ENCODE measurements at regions not wholly inside any gene's neighbourhood (a gene's known extent, or its start where the extent isn't known, plus 50 kb on each side); places are given as distances from the start of the nearest gene placed in this dataset.

DNA sequence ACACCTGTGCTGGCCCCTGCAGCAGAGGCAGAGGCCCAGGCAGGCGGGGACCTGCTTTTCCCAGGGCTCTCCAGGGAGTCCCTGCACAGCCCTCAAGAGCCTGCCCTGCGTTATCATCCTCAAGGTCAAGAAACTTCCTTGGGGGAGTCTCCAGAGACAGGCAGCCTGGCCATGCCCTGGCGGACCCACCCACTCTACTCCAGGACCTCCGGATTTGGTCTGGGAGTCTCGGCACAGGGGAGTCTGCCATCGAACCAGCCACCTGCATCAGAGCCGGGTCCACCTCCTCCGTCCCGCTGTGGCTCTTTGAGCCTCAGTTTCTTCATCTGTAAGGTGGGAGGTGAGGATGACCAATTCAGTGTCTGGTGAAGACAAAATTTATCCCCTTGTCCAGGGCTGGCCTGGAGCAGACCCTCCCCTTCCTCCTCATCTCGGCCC is 75.3 kb upstream of the TNRC6C start:
- no peak overlapping the region for H3K4me3 ChIP-seq (ENCODE audit: low read depth, low read length)

DNA sequence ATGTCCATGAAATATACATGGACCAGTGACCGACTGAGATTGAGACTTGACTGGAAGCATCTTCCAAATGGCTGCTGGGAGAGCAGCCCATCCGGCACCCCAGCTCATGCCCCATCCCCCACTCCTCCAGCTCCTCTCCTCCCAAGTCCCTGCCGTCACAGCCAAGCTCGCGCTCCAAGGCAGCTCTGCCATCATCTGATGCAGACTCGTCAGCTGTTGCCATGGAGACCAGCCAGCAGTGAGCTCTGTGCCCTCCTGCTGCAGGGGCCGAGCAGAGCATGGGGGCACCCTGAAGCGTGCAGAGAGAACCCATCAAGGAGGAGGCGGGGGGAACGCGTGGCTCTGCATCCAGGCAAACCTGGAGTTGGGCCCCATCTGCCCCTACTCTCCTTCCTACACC is 74.5 kb upstream of the TNRC6C start:
- H3K4me3 ChIP-seq (ENCODE audit: low read depth, low read length): no peak overlapping the region

DNA sequence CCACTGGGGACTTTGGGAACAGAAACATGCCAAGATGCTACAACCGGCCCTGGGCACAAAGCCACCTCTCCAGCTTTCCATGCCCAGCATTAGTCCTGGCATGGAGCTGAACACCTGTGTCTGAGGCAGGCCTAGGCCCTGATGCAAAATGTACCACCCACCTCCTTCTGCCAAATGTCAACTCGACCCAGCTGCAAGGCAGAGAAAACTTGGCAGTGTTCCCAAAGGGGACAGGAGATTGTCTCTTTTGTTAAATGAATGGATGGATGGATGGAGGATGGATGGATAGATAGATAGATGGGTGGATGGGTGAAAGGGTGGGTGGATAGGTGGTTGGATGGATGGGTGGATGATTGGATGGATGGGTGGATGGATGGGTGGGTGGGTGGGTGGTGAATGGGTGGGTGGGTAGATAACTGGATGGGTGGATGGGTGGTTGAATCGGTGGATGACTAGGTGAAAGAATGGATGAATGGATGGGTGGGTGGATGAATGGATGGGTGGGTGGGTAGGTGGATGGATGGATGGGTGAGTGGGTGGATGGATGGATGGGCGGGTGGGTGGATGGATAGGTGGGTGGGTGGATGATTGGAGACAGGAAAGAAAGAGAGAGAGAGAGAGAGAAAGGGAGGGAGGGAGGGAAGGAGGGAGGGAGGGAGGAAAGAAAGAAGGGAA is 73.4 kb upstream of the TNRC6C start:
- no peak overlapping the region for H3K4me3 ChIP-seq (ENCODE audit: low read depth, low read length)

DNA sequence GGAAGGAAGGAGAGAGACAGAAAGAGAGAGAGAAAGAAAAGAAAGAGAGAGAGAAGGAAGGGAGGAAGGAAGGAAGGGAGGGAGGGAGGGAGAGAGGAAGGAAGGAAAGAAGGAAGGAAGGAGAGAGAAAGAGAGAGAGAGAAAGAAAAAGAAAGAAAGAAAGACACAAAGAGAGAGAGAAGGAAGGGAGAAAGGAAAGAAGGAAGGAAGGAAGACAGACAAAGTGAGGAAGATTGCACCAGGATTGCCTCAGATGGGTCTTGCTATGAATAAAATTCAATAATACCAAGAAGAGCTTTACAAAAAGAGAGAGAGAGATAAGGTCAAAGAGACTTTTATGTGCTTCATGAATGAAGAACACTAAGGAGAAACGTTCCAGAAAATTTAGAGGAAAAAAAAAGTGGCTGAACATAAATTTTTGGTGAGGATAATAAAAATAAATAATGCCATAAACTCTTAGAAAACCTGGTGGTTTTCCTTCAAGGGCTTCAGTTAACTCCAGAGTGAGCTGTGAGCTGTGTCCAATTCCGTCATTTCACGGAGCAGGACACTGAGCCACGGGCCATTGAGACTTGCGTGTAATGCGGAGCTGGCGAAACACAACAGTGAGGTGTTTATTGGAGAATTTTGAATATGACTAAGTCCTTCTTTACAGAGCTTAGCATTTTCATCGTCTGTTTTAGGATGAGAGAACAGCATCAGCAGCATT is 72.7 kb upstream of the TNRC6C start:
- H3K4me3 ChIP-seq (ENCODE audit: low read depth, low read length): no peak overlapping the region

DNA sequence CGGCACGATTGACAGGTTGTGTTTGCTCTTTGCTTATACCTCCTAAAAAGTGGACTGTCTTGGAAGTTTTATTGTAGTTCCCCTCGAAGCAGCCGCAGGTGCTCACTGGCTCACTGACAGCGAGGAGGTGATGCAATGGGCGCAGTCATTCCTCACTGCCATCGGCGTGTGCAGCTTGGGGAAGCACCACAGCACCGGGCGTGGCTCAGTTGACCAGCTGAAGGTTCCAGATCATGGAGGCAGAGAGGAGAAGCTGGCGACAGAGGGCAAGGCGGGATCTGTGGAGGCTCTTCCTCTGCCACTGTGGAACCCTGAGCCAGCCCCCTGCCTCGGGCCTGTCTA is 72.1 kb upstream of the TNRC6C start:
- H3K4me3 ChIP-seq (ENCODE audit: low read depth, low read length): no peak overlapping the region

DNA sequence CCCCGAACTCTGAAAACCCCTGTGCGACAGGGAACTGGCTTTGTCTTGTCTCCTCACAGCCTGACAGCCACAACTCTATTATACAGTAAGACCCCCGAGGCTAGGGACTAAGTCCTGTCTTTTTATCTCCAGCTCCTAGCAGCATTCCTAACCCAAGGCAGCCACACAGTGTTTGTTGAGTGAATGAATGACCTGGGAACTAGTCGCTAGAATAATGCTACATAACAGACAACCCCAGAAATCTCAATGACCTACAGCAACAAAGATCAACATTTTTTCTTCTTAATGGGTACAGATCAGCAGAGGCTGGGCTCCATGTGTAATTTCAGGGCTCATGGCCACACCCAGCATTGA is 71.4 kb upstream of the TNRC6C start:
- H3K4me3 ChIP-seq (ENCODE audit: low read depth, low read length): no peak overlapping the region

DNA sequence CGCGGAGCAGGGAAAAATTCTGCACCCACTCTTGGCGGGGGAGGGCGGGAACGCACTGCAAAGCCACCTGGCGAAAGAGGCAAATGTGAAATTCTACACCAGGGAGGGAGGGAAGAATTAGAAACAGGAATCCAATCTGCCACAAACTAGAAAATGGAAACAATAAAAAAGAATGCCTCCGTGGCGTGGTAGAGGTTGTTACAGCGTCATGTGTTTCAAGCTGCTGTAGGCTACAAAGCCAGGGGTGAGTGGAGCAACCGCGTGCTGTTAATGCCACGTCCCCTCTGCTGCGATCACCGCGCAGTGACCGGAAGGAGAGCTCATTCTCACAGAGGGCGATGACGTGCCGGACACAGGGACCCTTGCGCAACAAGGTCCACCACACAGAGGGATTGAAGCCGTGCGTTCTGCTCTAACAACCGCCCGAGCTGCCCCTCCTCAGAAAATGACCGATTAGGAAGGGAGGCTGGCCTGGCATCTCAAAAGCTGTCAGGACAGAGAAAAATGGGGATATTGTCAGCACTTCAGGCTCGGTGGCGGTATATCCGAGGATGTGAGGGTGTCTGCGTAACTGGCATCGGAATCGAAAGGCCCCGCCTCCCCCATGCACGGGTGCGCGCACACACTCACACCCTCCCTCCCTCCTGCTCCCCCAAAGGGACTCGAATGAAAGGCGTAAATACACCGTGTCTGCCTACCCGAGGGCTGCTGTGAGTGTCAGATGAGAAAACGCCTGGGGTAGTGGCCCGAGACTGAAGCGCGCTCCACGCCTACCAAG is 70.8 kb upstream of the TNRC6C start:
- H3K4me3 ChIP-seq (ENCODE audit: low read depth, low read length): peak overlapping the region; percentile 27

DNA sequence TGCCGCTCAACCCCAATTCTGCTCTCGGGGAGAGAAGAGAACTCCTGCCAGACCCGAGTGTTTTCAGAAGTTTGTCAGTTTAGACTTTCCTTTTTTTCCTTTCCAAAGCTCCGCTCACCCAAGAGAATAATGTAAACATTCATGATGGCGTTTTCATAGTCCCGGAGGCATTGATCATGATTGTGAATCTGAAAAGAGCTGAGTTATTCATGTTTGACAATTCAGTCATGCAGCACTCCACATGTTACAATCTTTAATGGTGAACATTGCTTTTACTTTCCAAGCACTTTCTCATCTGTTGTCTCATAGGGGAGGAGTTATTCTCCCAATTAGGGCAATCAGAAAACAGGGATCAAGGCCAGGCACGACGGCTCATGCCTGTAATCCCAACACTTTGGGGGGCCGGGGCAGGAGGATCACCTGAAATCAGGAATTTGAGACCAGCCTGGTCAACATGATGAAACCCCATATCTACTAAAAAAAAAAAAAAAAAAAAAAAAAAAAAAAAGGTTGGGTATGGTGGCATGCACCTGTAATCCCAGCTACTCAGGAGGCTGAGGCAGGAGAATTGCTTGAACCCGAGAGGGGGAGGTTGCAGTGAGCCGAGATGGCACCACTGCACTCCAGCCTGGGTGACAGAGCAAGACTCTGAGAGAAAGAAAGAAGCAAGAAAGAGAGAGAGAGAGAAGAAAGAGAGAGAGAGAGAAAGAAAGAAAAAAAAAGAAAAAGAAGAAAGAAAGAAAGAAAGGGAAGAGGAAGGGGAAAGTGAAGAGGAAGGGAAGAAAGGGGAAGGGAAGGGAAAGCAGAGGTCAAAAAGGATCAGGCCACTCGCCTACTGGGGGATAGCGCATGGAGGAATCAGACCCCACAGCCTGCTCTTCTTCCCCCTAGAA is 70.0 kb upstream of the TNRC6C start:
- H3K4me3 ChIP-seq (ENCODE audit: low read depth, low read length): peak overlapping the region; percentile 27

DNA sequence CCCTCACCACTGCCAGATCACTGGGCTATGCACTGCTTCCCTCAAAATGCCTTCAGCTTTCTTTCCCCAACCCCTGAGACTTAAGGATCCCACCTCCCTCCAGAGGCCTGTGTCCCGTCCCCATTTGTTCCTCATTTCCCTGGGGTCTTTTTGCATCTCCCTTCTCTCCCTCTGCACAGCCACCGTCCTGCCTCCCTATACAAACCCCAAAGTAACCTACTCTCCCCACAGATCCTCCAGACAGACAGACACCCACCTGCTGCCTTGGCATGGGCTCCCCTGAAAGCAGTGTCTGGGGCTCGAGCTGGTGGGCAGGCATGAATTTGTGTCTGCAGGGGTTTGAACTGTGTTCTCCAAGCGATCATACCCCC is 69.4 kb upstream of the TNRC6C start:
- H3K4me3 ChIP-seq (ENCODE audit: low read depth, low read length): no peak overlapping the region

DNA sequence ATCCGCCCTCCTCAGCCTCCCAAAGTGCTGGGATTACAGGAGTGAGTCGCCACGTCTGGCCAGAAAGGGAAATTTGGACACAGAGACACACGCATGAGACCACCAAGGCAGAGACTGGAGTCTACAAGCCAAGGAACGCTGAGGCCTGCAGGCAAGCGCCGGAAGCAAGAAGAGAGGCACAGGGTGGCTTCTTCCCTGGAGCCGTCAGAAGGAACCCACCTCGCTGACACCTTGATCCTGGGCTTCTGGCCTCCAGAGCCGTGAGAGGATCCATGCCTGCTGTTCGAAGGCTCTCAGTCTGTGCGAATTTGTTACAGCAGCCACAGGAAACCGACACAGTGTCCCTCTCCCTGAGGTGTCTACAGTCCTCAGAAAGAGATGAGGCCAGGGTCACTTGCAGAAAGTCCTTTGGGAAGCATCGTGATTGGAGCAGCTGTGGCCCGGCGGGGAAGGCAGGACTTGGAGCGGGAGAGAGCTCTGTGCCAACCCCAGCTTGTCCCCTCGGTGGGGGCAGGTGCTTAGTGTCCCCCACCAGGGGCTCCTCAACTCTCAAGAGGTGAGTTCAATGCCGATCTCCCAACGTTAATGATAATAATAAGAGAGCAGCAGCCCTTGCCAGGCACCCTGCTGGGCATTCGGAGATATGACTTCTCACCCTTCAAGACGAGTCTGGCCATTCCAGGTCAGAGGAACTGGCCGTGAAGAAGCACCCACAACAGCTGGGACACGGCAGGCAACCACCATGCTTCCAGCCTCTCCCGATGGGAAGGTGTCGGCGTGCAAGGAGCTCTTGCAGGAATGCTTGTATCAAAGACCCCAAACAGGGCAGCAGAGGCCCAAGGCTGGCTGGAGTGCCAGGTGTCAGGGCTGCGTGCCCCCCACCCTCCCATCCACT is 68.4 kb upstream of the TNRC6C start:
- no peak overlapping the region for H3K4me3 ChIP-seq (ENCODE audit: low read depth, low read length)

DNA sequence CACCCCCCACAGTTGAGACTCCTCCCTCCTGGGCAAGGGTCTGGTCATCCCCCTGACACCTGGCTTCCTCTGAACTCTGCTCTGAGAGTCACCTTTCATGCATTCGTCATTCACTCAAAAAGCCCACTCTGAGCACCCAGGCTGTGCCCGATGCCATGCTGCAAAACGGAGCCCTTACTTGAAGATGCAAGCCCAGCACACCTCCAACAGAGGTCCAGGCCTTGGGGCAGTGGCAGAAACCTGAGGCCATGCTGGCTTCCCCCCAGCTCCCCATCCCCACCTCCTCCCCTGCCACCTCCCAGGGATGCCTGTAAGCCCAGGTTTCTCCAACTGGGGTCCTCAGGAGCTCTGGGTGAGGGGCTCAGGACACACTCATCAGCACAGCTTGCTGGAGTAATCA is 67.7 kb upstream of the TNRC6C start:
- no peak overlapping the region for H3K4me3 ChIP-seq (ENCODE audit: low read depth, low read length)

DNA sequence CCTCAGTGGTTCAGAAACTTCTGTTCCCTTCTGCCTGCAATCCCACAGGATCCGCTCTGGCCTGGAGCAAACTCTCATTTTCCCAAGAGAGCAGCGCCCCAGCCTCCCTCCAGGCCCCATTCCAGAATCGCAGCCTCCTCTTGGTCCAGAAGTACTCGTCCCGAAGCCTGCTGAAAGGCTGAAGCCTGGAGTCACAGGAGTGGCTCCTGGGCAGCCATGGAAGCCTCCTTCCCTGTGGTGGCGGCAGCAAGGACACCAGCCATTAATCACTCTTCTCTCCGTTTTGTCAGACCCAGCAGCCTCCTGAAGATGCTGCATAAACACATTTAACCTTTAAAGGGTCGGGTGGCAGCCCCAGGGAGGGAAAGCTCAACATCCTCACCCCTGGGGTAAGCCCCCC is 66.9 kb upstream of the TNRC6C start:
- H3K4me3 ChIP-seq (ENCODE audit: low read depth, low read length): no peak overlapping the region

DNA sequence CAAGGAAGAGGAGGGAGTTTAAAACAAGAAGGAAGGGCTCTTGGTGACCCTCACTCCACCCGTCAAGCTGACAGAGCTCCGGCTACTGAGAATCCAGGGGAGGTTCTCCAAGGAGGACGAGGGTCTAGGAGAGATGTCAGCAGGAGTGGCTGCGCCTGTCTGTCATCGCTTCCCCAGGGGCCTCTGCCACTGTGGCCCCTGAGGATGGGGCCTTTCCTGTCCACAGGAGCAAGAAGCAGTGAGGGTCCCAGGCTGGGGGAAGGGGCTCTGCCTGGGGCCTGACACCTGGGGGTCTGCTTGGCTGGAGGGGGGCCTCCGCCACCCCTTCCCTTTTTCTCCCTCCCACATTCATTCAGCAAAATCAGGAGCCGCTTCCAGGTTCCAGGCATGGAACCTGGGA is 66.5 kb upstream of the TNRC6C start:
- no peak overlapping the region for H3K4me3 ChIP-seq (ENCODE audit: low read depth, low read length)

DNA sequence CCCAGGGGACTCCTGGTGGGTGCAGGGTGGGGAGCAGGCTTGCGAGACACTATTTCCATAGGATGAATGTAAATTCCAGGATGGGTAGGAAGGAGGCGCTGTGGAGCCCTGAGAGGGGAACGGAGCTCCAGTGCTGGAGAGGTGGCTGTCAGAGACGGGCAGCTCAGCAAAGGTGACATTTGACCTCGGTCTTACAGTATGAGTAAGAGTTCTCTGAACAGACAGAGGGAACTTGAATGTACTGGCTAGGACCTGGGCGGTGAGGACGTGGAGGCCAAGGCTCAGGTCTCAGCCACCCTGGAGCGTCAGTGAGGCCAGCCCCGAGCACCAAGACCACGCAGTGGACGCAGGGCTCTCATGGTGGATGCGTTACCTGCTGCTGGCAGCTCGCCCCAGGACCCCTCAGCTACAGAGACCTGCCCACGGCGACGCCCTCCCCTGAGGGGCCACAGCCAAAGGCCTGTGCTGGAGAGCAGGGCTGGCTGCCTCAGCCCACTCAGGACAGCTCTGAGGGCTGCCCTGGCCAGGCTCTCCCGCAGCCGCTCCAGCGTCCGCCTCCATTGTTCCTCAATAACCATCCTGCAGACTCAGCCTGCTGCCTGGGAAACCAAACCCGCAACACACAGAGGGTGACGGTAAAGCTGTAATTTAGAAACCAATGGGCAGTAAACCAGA is 65.9 kb upstream of the TNRC6C start:
- H3K4me3 ChIP-seq (ENCODE audit: low read depth, low read length): no peak overlapping the region

DNA sequence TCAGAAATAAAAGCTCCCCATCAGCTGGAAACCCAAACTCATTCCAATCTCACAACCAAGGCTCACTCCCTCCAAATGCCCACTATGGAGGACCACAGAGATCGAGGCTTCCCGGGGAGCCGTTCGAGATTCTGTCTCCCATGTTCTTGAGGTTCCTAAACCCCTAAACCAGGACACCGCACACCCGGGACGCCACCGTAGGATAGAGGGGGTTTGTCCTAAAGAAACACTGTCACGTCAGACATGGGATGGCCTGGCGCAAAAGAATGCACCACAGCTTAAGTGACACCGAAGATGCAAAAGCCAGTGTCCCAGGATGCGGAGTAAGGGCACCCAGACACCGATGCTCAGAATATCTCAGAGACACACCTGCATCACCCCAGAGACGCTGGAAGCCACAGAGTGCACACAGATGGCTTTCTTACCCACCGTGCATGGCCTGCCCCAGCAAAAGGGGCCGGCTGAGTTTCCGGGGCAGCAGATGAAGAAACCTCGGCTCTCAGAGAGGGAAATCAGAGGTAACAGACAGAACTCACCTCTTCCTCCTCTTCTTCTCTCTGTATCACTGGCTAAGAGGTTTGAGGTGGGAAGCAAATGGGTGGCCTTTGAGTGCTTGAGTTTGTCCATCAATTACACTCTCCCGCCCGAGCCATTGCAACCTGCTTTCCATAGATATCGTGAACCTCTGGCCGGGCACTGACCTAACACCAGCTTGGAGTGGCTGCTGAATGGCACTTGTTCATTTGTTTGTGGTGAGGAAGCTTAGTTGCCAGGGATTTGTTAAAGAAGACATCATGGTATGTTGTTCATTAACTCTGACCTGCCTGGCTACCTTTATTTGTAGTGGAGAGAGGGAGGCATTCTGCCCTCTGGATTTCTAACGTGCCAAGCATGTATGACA is 65.1 kb upstream of the TNRC6C start:
- H3K4me3 ChIP-seq (ENCODE audit: low read depth, low read length): no peak overlapping the region

DNA sequence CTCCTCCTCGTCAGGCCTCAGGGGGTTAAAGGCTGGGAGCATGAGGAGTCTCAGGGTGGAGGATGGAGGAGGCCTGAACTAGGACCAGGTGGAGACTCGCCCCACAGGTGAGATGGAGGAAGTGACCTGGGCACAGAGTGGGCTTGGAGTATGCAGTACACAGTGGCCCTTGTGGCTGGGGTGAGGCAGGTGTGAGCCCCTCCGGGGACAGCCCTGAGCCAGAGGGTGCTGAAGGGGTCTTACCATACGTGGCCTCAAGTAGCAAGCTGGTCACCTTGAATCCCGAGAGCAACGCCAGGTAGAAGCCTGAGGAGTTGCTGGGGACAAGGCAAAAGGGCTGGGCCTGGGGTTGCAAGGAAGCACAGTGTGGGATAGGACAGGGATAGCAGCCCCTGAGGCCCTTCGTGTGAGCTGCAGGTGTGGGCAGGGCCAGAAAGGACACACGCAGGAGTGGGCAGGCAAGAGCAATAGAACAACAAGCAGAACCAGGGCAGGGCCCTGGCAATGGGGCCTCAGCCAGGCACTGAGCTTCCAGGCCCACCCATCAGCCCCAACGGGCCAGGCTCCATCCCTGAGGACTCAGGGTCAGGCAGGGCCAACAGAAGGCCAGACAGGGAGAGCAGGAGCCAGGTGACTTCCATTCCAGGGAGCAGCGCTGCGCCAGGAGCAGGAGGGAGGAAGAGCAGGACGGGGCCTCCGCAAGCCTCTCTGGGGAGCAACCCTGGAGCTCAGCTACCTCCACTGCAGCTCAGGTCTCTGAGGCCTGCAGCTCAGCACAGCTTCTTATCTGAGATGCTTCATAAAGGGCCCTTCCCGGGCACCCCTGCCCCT is 64.2 kb upstream of the TNRC6C start:
- H3K4me3 ChIP-seq (ENCODE audit: low read depth, low read length): no peak overlapping the region

DNA sequence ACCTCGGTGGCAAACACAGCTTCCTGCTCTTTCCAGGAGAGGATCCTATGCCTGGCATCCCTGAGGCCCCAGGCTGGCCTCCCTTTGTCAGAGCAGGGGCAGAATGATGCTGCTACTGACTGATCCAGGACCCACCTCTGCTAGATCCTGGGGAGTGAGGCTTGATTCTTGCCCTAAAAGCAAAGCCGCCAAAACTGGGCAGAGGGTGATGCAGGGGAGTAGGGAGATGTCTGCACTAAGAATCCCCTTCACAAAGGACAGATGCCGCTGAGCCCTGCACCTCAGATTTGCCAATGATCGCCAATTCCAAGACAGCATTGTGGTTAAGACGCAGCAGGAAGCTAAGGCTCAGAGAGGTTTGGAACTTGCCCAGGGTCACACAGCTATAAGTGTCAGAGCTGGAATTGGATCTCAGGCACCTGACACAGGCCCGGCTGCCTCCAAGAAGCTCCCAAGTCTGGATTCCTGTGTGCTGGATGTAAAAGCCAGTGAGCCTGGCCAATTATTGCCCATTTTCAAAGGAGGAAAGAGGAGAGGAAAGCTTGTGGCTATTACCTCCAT is 60.7 kb upstream of the TNRC6C start:
- H3K4me3 ChIP-seq (ENCODE audit: low read depth, low read length): no peak overlapping the region
